COLO668 (cell line): ENCODE measurements at regions not wholly inside any gene's neighbourhood (a gene's known extent, or its start where the extent isn't known, plus 50 kb on each side); places are given as distances from the start of the nearest gene placed in this dataset.

Experiments used
- DNase-seq: peaks from one replicate; lab custom pipeline; 2025; ENCODE audit not compliant: unreplicated experiment; lab: John Stamatoyannopoulos, UW

DNA sequence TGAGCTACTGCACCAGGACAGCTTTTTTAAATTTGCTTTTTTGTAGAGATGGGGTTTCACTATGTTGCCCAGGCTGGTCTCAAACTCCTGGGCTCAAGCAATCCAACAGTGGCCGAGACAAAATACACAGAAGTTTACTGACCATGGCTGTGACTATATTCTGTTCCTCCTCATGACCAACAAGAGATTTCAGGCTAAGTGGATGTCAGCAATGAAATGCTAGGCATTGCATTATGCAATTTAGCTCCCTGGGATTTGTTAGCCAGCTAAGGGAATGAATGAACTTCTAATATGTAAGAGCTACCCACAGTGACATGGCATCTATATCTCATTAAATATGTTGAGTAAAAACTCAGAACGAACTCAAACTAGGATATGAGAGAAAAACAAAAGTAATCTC lies 81.9 kb upstream of the MBOAT2 start:
- no peak for DNase-seq

DNA sequence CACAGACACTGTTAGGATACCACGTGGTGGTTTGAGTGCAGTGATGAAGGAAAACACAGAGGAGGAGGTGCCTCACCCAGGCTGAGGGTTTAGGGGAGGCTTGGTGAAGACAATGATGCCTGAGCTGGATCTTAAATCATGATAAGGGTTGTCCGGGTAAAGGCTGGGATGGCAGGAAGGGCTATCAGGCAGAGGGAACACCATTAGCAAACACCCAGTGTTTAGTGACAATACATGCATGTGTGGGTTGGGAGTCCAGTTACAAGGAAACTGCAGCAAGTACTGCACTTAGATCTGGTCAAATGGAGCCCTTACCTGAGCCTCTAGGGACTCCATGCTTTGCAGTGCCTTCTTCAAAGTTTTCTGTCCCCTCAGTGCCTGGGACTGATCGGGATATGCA lies 79.8 kb upstream of the MBOAT2 start:
- no peak for DNase-seq

DNA sequence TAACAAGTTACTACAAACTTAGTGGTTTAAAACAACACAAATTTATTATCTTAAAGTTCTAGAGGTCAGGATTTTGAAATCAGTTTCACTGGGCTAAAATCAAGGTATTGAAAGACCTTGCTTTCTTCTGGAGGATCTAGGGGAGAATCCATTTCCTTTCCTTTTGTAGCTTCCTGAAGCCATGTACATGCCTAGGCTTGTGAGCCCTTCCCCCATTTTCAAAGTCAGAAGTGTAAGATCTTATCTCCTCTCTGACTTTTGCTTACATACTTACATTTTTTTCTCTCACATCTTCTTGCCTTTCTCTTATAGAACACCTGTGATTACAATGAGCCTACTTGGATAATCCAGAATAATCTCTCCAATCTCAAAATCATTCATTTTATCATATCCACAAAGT lies 78.7 kb upstream of the MBOAT2 start:
- DNase-seq: no peak

DNA sequence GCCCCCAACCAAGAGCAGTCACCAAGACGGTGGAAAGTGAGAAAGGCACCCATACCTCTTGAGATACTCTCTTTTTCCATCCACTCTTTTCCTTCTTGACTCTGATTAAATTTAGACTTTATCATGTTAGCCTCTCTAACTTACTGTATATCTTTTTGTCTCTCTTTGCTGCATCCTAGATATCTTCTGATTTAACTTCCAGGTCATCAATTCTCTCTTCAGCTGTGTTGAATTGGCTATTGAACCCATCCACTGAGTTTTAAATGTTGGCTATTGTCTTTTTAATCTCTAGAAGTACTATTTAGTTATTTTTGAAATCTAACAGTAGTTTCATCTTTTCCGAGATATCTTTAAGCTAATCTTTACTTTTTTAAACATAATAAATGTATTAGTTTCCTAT lies 78.3 kb upstream of the MBOAT2 start:
- no peak for DNase-seq

DNA sequence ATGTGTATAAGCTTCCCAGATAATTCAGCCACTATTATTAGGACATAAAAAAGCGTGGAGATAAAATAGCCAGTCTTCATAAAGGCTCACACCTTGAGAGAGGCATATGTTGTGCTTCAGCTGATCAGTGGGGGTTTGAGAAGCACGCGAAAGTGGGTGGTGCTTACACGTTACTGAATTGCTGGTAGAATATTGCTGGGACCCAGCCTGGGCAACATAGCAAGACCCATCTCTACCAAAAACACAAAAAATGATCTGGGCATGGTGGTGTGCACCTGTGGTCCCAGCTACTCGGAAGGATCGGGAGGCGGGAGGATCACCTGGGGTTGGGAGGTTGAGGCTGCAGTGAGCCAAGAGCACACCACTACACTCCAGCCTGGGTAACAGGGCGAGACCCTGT lies 74.9 kb upstream of the MBOAT2 start:
- DNase-seq: no peak

DNA sequence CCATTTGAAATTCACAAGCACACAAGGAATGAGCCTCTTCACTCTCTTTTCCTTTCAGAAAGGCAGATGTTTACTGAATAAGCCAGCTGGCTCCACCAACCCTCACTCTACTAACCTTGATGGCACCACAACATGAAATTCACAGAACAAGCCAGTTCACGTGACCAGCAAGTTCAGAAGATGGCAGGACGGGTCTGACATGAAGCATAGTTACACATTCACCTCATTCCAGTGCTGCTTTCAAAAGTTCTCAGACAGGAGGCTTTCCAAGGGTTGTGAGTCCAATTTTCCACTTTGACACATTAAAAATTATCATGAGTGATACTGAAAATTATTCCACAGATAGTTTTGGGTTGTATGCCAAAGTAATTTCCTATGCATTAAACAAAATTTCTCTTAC lies 74.2 kb upstream of the MBOAT2 start:
- no peak for DNase-seq

DNA sequence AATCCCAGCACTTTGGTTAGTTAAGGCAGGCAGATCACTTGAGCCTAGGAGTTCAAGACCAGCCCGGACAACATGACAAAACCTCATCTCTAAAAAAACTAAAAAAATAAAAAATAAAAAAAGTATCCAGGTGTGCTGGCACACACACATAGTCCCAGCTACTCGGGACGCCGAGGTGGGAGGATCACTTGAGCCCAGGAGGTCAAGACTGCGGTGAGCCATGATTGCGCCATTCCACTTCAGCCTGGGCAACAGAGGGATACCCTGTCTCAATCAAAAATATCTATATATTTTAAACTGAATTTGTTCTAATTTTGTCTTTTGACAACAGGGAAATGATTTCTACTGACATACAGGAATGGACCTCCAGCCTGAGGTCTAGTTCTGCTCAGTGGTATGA lies 73.3 kb upstream of the MBOAT2 start:
- DNase-seq: no peak

DNA sequence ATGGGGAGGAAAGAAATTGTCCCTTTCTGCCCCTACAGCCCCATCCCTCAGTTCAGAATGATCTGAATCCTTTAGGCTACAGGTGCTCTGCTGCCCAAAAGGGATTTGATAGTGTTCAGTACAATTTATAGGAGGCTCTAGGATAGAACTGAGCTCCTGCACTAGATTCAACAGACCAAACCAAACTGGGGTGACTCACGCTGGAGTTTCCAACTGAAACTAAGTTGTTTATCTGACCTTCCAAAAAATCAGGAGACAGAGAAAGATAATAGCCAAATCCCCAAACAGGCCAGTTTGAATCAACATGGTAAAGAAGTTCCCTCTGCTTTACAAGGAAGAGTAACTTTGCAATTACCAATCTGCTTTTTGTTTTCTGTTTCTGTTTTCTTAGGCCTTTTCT lies 72.7 kb upstream of the MBOAT2 start:
- DNase-seq: no peak

DNA sequence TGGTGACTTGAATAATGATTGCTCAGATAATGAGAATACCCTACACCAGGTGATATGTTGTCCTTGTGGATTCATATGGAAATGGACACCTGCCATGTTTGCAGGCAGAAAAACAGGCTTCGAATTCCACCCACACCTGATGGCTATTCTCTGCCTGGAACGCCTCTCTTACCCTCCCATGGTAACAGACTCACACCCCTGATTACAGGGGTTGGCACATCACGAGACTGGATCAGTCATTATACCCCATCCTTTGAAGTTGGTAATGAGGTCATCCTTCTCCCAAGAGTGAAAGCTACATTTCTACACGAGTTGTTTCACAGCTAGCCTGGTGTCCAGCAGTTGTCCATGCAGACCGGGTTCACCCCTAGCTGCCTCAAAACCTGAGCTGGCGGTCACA lies 71.4 kb upstream of the MBOAT2 start:
- peak; percentile 73 for DNase-seq

DNA sequence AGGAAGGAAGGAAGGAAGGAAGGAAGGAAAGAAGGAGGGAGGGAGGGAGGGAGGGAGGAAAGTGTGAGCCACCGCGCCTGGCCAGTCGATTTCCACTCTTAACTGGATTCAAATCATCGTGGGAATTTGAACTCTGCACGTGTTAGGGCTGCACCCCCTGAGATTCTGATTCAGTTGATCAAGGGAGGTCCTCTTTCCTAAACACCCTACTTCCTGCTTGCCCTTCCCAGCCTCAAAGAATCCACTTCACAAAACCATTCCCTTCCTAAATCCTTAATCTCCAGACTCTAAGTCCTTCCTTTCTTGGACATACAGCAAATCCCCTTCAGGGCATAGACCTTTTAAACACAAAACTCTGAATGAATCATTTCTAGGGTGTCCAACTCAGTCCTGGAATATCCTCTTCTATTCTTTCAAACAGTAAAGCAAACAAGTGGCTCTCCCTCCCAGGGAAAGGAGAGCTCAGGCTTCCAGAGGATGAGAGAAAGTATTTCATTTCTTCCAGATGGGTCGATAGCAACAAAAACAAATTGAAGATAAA lies 68.2 kb upstream of the MBOAT2 start:
- DNase-seq: no peak

DNA sequence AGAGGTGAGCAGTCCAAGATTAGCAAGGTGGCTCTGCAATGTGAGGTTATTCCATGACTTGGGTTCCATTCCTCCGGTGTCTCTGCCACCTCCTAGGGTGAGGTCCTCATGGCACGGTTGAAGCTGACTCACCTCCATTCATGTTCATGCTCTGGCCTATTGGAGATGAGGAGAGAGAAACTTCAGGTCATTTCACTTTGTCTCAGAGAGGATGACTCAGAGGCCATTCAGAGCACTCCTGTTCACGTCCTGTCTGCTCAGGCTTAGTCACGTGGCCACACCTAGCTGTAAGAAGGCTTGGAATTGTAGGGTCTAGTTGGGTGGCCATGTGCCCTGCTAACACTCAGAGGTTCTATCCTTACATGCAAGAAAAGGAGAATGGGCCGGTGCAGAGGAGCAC lies 67.5 kb upstream of the MBOAT2 start:
- DNase-seq: peak; percentile 30

DNA sequence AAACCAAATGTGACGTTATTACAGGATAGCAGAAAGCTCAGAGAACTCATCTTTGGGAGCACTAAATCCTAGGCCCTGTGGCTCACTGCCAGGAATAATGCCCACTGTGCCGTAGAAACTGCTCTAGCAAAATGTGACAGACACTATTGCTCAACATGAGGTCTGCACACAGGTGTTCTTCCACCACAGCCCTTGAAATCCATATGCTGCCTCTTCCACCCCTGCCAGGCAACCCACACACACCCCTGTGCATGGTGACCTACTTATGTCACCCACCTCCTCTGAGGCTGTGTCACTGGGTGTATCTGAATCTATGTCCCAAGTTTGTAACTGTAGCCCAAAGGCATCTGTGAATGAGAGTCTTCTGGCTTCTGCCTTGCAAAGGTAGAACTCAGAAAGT lies 66.1 kb upstream of the MBOAT2 start:
- DNase-seq: no peak

DNA sequence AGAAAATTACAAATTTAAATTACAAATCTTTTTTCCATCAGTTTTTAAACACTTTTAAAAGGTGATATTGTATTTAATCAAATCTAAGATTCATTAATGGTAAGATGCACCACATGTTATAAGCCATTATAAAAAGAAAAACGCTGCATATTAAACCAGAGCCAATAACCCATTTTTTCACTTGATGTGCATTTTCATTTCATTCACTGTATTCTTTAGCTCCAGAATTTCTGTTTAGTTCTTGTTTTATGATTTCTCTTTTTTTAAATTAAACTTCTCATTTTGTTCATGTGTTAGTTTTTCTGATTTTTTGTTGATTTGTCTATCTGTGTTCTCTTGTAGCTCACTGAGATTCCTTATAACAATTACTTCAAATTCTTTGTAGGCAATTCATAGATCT lies 62.4 kb upstream of the MBOAT2 start:
- no peak for DNase-seq

DNA sequence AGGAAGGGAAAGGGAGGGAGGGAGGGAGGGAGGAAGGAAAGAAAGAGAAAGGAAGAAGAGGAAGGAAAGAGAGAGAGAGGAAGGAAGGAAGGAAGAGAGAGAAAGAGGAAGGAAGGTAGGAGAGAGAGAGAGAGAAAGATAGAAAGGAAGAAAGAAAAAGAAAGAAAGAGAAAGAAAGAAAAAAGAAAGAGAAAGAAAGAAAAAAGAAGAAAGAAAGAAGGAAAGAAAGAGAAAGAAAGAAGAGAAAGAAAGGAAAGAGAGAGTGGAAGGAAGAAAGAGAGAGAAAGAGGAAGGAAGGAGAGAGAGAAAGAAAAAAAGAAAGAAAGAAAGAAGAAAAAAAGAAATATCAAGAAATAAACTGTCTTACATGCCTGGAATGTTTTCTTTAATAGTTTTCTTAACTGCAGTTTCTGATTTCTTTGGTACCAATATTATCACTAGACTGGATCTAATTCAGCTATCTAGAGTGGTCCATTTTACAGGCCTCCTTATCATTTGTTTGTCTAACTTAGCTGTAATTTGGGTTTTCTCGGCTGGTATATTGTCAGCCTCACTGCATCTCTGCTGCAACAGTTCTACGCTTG lies 59.6 kb upstream of the MBOAT2 start:
- no peak for DNase-seq

DNA sequence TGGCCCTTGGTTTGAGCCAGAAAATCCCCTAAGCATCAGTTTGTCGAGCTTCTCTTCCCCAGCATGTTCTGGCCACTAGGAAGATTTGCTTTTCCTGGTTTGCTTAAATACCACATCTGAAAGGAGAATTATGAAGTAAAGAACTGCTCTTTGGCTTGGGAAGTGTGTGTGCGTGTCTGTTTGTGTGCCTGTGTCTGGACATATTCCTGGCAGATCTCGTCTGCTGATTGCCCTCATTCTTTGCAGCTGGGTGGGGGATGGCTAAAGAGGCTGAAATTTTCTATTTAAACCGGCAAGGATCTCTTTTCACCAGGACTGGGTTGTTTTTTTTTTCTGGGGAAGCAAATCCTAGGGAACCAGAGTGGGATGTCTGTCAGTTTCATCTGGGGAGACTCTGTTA lies 57.3 kb upstream of the MBOAT2 start:
- no peak for DNase-seq

DNA sequence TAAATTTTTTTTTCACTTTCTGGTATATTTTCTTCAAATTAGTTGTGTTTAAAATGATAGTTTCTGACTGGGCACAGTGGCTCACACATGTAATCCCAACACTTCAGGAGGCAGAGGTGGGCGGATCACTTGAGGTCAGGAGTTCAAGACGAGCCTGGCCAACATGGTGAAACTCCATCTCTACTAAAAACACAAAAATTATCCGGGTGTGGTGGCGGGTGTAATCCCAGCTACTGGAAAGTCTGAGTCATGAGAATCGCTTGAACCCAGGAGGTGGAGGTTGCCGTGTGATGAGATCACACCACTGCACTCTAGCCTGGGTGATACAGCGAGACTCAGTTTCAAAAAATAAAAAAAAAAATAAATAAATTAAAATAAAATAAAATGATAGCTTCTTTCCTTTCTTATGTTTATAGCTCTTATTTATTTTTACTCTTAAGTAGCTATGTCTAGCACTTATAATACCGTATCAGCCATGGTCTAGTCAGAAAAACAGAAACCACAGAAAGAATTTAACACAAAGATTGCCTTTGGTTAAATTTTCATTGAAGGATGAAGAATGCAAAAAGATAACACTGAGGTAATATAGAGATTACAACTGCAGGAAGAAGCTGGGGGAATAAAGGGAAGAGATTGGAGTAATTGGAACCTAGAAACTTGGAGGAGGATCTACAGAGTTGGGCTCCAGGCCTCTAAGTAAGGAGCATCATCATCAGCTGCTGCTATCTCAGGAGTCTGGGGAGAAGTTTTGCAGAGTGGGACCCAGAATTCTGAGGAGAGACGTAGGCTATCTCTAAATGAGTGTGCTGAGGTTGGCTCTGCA lies 54.7 kb upstream of the MBOAT2 start:
- DNase-seq: no peak

DNA sequence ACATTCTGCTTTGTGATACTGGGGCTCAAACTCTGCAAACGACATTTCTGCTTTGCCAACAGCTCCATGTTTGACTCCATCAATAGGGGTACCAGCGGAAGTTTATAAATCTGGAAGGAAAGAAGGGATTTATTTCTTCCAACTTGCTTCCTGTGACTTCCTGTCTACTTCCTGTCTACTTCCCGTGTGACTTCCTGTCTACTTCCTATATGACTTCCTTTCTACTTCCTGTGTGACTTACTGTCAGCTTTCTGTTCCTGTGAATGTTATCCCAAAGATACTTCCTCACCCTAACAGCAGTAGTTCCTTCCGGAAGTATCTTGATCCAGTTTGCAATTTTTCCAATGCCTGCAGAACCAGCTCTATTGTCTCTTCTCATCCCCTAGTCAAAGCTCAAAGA lies 52.0 kb upstream of the MBOAT2 start:
- no peak for DNase-seq

DNA sequence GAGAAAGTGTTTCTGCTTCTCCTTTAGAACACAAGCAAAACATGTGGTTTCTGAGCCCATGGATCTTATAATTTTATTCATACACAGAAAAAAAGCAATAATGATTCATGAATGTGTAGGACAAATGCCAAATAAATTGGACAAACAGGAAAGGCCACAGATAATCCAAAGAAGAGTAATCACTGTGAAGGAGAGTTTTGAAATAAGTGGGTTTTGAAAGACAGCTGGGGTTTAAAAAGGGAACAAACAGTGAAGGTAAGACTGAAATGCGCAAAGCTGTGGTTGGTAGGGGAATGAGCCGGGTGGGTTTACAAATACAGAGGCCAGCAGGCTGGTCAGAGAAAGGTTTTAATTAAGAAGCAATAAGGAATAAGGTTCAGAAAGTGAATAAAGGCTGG lies 50.0 kb upstream of the MBOAT2 start:
- no peak for DNase-seq
